Fibroblast of villous mesenchyme (primary cell): ENCODE measurements at regions not wholly inside any gene's neighbourhood (a gene's known extent, or its start where the extent isn't known, plus 50 kb on each side); places are given as distances from the start of the nearest gene placed in this dataset.

ENCODE experiments used
- DNase-seq: peaks from one replicate; pipeline ENCODE4 v3.0.0-alpha.2; 2010; ENCODE audit warnings: low read depth
- H3K4me3 ChIP-seq: 2 replicates; pipeline ENCODE4 v1.5.1; 2011; ENCODE audit warnings: low read depth, mild to moderate bottlenecking, low read length
- TF ChIP-seq, protein P1 (sequence below): IDR thresholded peaks from 2 replicates; pipeline ENCODE4 v1.5.1; 2012; ENCODE audit warnings: low read depth, mild to moderate bottlenecking, low read length; ENCODE audit not compliant: insufficient read depth

DNA sequence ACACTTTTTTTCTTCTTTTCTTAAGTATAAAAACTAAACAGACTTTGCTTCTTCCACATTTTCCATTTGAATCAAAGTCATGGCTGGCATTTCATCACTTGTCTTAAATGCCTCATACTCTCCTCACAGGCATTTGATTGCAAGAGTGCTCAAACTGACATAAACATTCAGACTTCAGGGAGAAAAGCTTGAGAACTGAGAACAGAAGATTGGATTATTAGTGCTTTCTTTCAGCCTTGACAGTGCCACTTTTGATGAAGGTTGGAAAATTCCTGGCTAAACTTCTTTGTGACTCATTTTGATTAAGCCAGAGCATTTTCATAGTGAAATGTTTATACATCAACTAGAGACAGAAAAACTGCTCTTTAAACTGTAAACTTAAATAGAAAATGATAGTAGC lies 544.4 kb downstream of the DIPK2A start:
- DNase-seq, result no peak
- TF ChIP-seq, protein P1, sequence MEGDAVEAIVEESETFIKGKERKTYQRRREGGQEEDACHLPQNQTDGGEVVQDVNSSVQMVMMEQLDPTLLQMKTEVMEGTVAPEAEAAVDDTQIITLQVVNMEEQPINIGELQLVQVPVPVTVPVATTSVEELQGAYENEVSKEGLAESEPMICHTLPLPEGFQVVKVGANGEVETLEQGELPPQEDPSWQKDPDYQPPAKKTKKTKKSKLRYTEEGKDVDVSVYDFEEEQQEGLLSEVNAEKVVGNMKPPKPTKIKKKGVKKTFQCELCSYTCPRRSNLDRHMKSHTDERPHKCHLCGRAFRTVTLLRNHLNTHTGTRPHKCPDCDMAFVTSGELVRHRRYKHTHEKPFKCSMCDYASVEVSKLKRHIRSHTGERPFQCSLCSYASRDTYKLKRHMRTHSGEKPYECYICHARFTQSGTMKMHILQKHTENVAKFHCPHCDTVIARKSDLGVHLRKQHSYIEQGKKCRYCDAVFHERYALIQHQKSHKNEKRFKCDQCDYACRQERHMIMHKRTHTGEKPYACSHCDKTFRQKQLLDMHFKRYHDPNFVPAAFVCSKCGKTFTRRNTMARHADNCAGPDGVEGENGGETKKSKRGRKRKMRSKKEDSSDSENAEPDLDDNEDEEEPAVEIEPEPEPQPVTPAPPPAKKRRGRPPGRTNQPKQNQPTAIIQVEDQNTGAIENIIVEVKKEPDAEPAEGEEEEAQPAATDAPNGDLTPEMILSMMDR, result no peak
- H3K4me3 ChIP-seq, result no peak overlapping the region

DNA sequence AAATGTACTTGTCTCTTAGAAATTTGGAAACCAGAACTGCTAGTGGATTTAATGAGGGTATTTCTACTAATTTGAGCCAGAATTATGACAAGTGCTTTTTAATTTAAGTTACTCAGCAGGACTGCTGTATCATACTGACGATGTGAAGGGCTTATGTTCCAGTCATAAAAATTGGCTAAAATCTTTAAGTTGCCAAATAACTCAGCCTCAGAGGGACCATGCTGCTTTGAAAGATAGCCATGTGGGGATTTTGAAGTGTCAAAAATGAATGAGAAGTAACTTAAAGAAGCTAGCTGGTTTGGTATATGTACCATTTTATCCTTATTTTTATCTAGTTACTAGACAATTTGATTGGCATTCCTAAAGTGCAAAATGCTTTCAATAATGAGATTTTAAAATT lies 545.0 kb downstream of the DIPK2A start:
- TF ChIP-seq, protein P1, result no peak
- no peak overlapping the region for H3K4me3 ChIP-seq

DNA sequence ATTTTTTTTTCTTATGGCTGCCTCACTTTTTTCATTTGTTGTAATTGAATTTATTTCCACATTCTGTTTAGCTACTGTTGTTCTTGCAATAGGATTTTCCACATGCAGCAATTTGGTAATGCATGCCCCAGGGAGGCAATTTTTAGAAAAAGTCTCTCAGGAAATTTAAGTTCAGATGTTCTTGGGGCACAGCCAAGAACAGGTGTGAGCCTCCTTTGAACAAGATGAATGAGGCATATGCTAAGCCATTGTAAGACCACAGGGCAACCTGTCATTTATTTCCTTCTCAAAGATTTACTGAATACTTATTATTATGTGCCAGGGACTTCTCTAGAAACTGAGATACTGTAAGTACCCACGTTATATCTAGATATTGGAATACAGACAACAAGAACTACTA lies 549.5 kb downstream of the DIPK2A start:
- no peak overlapping the region for H3K4me3 ChIP-seq
- no peak for DNase-seq
- TF ChIP-seq, protein P1, result no peak

More for the DNA sequence above, 545.0 kb downstream of the DIPK2A start:
- DNase-seq, result no peak

DNA sequence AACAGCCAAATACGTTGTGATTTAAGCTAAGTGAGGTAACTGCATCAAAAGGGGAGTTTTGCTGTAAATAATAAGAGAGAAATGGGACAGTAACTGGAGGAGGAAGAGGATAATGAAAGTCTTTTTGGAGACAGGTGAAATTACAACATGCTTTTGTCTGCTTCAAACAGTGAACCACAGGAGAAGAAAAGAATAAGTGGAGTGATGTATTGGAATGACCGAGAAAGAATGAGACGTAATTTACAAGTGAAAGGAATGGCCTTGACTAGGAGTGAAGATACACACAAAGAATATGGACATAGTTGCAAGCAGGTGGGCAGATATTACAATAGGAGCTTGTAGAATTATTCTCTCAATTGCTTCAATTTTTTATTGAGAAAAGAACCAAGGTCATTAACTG lies 550.8 kb downstream of the DIPK2A start:
- TF ChIP-seq, protein P1, result no peak
- no peak overlapping the region for H3K4me3 ChIP-seq
- DNase-seq, result no peak

DNA sequence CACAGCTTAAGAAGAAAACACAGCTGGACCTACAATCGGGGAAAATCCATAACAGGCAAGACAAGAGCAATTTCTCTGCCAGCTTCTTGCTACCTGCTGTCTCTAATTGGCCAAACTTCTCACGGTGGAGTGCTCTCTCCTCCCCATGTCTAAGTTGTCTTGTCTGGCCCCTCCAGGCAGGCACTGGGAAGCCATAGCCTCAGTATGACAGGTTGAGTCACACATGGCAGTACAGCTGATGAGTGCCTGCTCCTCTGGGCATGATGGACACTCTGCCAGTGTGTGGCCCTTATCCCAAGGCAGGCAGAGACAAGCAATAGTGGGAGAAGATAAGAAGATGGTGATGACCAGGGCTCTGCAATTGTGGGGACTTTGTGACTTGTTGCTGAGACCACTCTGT lies 551.8 kb downstream of the DIPK2A start:
- DNase-seq, result no peak
- TF ChIP-seq, protein P1, result no peak
- no peak overlapping the region for H3K4me3 ChIP-seq

DNA sequence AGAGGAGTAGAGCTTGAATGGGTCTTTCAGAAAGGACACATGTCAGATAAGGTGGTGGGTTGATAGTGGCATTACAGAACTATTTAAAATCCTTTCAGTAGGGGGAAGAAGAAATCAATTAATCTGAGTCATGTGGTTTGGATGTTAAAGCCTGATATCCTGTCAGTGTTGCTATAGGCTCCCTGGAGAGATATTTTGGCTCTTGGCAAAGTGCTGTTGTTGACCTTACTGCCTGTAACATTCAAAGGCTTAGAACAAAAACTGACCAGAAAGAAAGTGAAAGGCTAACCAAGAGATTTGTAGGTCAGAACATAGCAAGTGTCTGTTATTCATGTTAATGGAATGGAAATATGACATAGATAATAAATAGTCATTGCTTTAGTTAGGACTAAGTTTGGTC lies 552.9 kb downstream of the DIPK2A start:
- TF ChIP-seq, protein P1, result no peak
- no peak for DNase-seq
- H3K4me3 ChIP-seq, result no peak overlapping the region

DNA sequence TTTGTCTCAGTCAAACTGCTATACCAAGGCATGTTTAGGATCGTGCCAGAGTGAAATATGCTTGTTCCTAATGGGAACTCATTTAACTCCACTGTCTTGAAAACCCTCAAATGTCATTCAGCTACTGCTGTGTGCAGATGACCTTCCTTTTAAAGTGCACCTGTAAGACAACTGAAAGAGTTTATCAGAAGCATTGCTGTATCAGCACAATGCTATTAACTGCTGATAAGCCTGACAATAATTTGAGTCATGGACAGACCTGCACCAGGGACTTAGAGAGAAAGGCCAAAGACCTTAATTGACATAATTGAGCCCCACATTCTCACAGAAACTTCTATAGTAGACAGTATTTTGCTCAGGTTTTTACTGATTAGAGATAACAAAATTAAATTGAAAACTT lies 557.9 kb downstream of the DIPK2A start:
- H3K4me3 ChIP-seq, result no peak overlapping the region
- TF ChIP-seq, protein P1, result no peak
- no peak for DNase-seq
